ENCODE measurements at regions not wholly inside any gene's neighbourhood (a gene's known extent, or its start where the extent isn't known, plus 50 kb on each side); places are given as distances from the start of the nearest gene placed in this dataset.

DNA sequence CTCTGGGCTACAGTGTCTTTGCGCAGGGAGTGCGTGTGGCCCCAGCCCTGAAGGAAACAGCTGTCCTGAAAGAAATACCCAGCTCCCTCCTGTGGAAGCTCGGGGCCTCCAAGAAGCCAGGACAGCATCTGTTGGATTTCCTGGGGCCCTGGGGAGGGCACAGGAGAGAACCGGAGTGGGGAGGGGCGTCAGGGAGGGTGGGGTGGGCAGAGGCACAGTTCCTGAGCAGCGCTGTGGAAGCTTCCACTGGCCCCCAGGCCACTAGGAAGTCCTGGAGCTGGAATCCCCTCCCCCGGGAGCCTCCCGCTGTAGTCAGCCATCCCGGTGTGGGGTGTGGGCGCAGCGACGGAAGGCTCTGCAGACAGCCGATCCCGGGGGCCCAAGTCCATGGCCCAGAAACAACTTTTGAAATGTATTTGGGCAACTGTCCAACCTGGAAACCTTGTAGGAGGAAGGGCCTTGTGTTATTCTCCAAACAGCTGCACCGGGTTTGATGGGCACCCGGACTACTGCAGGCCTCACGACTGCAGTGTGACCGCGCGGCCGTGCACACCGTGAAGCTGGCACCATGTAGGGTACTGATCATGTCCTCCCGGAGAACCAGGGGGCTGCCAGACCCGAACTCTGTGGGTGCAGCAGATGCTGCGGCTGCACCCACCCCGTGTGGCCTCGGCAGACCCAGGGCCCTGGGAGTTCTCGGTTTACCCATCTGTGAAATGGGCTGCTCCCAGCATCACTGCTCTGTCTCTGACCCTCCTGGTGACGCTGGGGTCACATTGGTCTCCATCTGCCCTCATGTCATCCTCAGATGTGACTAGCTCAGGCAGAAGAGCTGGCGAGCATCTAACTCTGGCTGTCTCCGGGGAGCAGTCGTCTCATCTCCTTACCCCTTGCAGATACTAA, 68.5 kb upstream of the HMX1 start:
- TF ChIP-seq, protein P1, sequence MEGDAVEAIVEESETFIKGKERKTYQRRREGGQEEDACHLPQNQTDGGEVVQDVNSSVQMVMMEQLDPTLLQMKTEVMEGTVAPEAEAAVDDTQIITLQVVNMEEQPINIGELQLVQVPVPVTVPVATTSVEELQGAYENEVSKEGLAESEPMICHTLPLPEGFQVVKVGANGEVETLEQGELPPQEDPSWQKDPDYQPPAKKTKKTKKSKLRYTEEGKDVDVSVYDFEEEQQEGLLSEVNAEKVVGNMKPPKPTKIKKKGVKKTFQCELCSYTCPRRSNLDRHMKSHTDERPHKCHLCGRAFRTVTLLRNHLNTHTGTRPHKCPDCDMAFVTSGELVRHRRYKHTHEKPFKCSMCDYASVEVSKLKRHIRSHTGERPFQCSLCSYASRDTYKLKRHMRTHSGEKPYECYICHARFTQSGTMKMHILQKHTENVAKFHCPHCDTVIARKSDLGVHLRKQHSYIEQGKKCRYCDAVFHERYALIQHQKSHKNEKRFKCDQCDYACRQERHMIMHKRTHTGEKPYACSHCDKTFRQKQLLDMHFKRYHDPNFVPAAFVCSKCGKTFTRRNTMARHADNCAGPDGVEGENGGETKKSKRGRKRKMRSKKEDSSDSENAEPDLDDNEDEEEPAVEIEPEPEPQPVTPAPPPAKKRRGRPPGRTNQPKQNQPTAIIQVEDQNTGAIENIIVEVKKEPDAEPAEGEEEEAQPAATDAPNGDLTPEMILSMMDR (IDR thresholded peaks at IDR 0.05) = no peak
- no peak for TF ChIP-seq POLR2A (IDR thresholded peaks at IDR 0.05)
- TF ChIP-seq EP300 (IDR thresholded peaks at IDR 0.05) = no peak

Measured in ovary (tissue), 3 donors.